HepG2 (cell line): ENCODE measurements at regions not wholly inside any gene's neighbourhood (a gene's known extent, or its start where the extent isn't known, plus 50 kb on each side); places are given as distances from the start of the nearest gene placed in this dataset.

Source experiments
- KDM6A ChIP-seq: IDR thresholded peaks from 2 replicates; pipeline ENCODE4 v1.6.1; 2016; ENCODE audit warnings: low read depth
- PAF1 ChIP-seq: IDR thresholded peaks from 2 replicates; pipeline ENCODE4 v1.6.1; 2016; ENCODE audit warnings: missing genetic modification reagents, missing compliant biosample characterization
- SNAI1 ChIP-seq: sonication (generic); formaldehyde crosslinking; IDR thresholded peaks from 2 replicates; pipeline ENCODE4 v1.5.0; 2020; ENCODE audit warnings: mild to moderate bottlenecking, missing genetic modification reagents, borderline replicate concordance
- ZKSCAN1 ChIP-seq: fragments of 150-350 bp; IDR thresholded peaks from 2 replicates; pipeline ENCODE4 v1.6.1; 2014; ENCODE audit warnings: low read length
- ZNF274 ChIP-seq: sonication (generic); formaldehyde crosslinking; IDR thresholded peaks from 2 replicates; pipeline ENCODE4 v1.5.1; 2020; ENCODE audit warnings: mild to moderate bottlenecking, missing genetic modification reagents
- ZNF577 ChIP-seq: sonication (generic); formaldehyde crosslinking; IDR thresholded peaks from 2 replicates; pipeline ENCODE4 v1.4.0; 2020; ENCODE audit warnings: mild to moderate bottlenecking, low read depth, missing genetic modification reagents, borderline replicate concordance
- ZNF766 ChIP-seq: sonication (generic); formaldehyde crosslinking; IDR thresholded peaks from 2 replicates; pipeline ENCODE4 v1.5.0; 2020; ENCODE audit warnings: missing genetic modification reagents, borderline replicate concordance
- TF ChIP-seq, protein P1 (sequence below): sonication (generic); formaldehyde crosslinking; IDR thresholded peaks from 2 replicates; pipeline ENCODE4 v1.5.0; 2020; ENCODE audit warnings: mild to moderate bottlenecking, missing genetic modification reagents, borderline replicate concordance
- TF ChIP-seq, protein P2 (sequence below): sonication (generic); formaldehyde crosslinking; IDR thresholded peaks from 2 replicates; pipeline ENCODE4 v1.5.0; 2020; ENCODE audit warnings: missing genetic modification reagents
- TF ChIP-seq, protein P3 (sequence below): sonication (generic); formaldehyde crosslinking; conservative IDR thresholded peaks from 2 replicates; pipeline ENCODE4 v1.4.0; 2020; ENCODE audit warnings: missing genetic modification reagents

DNA sequence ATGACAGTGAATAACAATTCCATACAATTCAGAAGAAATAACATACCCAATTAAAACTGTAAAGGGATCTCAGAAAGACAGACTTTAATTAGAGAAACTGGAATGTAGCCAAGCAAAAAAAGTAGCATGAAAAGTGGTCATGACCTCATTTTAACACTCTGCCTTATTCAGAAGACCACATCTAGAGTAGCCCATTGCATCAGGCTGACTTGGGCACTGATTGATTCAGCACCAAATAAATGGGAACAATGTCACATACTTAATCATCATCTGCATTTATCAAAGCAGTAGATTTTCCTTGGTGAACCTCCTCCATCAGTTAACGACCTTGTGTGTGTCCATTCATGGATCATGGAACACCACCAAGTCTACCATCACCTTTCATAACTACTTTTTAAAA is 992.1 kb downstream of the NR2F1-AS1 start (continued):
- TF ChIP-seq, protein P1, sequence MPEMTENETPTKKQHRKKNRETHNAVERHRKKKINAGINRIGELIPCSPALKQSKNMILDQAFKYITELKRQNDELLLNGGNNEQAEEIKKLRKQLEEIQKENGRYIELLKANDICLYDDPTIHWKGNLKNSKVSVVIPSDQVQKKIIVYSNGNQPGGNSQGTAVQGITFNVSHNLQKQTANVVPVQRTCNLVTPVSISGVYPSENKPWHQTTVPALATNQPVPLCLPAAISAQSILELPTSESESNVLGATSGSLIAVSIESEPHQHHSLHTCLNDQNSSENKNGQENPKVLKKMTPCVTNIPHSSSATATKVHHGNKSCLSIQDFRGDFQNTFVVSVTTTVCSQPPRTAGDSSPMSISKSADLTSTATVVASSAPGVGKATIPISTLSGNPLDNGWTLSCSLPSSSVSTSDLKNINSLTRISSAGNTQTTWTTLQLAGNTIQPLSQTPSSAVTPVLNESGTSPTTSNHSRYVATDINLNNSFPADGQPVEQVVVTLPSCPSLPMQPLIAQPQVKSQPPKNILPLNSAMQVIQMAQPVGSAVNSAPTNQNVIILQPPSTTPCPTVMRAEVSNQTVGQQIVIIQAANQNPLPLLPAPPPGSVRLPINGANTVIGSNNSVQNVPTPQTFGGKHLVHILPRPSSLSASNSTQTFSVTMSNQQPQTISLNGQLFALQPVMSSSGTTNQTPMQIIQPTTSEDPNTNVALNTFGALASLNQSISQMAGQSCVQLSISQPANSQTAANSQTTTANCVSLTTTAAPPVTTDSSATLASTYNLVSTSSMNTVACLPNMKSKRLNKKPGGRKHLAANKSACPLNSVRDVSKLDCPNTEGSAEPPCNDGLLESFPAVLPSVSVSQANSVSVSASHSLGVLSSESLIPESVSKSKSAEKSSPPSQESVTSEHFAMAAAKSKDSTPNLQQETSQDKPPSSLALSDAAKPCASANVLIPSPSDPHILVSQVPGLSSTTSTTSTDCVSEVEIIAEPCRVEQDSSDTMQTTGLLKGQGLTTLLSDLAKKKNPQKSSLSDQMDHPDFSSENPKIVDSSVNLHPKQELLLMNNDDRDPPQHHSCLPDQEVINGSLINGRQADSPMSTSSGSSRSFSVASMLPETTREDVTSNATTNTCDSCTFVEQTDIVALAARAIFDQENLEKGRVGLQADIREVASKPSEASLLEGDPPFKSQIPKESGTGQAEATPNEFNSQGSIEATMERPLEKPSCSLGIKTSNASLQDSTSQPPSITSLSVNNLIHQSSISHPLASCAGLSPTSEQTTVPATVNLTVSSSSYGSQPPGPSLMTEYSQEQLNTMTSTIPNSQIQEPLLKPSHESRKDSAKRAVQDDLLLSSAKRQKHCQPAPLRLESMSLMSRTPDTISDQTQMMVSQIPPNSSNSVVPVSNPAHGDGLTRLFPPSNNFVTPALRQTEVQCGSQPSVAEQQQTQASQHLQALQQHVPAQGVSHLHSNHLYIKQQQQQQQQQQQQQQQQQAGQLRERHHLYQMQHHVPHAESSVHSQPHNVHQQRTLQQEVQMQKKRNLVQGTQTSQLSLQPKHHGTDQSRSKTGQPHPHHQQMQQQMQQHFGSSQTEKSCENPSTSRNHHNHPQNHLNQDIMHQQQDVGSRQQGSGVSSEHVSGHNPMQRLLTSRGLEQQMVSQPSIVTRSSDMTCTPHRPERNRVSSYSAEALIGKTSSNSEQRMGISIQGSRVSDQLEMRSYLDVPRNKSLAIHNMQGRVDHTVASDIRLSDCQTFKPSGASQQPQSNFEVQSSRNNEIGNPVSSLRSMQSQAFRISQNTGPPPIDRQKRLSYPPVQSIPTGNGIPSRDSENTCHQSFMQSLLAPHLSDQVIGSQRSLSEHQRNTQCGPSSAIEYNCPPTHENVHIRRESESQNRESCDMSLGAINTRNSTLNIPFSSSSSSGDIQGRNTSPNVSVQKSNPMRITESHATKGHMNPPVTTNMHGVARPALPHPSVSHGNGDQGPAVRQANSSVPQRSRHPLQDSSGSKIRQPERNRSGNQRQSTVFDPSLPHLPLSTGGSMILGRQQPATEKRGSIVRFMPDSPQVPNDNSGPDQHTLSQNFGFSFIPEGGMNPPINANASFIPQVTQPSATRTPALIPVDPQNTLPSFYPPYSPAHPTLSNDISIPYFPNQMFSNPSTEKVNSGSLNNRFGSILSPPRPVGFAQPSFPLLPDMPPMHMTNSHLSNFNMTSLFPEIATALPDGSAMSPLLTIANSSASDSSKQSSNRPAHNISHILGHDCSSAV (CRISPR knock-in tag), result no peak
- TF ChIP-seq, protein P2, sequence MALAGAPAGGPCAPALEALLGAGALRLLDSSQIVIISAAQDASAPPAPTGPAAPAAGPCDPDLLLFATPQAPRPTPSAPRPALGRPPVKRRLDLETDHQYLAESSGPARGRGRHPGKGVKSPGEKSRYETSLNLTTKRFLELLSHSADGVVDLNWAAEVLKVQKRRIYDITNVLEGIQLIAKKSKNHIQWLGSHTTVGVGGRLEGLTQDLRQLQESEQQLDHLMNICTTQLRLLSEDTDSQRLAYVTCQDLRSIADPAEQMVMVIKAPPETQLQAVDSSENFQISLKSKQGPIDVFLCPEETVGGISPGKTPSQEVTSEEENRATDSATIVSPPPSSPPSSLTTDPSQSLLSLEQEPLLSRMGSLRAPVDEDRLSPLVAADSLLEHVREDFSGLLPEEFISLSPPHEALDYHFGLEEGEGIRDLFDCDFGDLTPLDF (CRISPR knock-in tag), result no peak
- TF ChIP-seq PAF1 (no peak), ZNF766 (CRISPR knock-in tag) (no peak), SNAI1 (CRISPR knock-in tag) (no peak), ZNF577 (no peak), ZNF274 (CRISPR knock-in tag) (no peak), KDM6A (CRISPR knock-in tag) (no peak), ZKSCAN1 (no peak)
- TF ChIP-seq, protein P3, sequence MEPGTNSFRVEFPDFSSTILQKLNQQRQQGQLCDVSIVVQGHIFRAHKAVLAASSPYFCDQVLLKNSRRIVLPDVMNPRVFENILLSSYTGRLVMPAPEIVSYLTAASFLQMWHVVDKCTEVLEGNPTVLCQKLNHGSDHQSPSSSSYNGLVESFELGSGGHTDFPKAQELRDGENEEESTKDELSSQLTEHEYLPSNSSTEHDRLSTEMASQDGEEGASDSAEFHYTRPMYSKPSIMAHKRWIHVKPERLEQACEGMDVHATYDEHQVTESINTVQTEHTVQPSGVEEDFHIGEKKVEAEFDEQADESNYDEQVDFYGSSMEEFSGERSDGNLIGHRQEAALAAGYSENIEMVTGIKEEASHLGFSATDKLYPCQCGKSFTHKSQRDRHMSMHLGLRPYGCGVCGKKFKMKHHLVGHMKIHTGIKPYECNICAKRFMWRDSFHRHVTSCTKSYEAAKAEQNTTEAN (CRISPR knock-in tag), result no peak
